NCI-H1436 treated with DMSO at 0.1 percent for 48 hours (cell line): ENCODE measurements at regions not wholly inside any gene's neighbourhood (a gene's known extent, or its start where the extent isn't known, plus 50 kb on each side); places are given as distances from the start of the nearest gene placed in this dataset.

ENCODE experiments used
- DNase-seq: peaks from one replicate; lab custom pipeline; 2025; lab: John Stamatoyannopoulos, UW

GRCh38 chr16:49127103-49127502, 154.5 kb downstream of the CBLN1 start:
- no peak for DNase-seq

- no peak for DNase-seq
These were observed 160.0 kb downstream of the CBLN1 start for GRCh38 chr16:49121636-49122035.

DNA sequence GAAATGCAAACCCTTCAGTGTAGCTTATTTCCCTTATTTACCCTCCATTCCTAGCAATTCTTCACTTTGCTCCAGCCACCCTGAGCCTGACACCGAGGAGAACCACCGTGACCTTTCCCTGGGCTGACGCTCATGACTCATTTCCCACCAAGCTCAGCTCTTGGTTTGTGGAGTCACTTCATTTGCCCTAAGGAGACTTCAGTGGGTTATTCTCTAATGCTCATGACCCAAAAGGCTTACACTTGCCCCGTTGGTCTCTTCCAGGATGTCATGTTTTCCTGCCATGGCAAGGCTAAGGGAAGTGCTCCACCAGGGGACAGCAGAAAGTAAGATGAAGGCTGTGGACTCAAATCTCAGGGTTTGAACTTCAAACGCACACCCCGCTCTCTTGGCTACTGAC, 161.0 kb downstream of the CBLN1 start:
- no peak for DNase-seq

DNA sequence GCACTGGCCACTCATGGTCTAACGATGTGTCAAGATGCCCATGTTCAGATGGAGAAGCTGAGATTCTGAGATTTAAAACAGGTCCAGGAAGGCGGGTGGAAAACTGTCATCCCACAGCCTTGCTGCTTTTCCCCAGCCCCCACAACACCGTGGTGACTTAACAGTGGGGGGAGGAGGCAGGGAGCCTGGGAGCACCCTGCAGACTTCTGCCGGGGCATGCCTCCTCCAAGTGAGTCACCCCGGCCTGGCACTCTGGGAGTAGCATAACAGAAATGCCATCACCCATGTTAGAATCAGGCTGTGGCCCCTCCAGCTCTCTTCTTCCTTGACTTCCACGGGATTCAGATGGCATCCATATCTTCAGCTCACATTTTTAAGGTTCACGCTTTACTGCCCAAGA, 164.8 kb downstream of the CBLN1 start:
- no peak for DNase-seq

DNA sequence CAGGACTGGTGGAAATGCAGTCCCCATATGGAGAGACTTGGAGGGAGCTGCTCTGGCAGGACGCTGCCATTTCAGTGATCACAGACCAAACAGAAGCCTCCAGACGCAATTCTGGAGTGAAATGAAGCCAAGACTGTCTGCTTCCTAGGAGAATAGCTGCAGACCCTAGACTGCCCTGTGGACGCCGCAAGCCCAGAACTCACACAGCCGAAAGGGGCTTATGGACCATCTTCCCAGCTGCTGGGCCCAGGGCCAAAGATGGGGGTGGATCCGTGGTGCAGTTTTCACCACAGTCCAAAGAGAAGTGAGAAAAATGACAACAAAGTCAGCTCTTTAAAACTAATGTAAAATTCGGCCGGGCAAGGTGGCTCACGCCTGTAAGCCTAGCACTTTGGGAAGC, 165.7 kb downstream of the CBLN1 start:
- DNase-seq, result no peak

GRCh38 chr16:49112754-49113153, 168.9 kb downstream of the CBLN1 start:
- DNase-seq, result no peak

GRCh38 chr16:49111351-49111750, 170.3 kb downstream of the CBLN1 start:
- DNase-seq, result no peak

GRCh38 chr16:49108611-49109010, 173.0 kb downstream of the CBLN1 start:
- no peak for DNase-seq

- no peak for DNase-seq
These were observed 178.3 kb downstream of the CBLN1 start for GRCh38 chr16:49103298-49103697.

DNA sequence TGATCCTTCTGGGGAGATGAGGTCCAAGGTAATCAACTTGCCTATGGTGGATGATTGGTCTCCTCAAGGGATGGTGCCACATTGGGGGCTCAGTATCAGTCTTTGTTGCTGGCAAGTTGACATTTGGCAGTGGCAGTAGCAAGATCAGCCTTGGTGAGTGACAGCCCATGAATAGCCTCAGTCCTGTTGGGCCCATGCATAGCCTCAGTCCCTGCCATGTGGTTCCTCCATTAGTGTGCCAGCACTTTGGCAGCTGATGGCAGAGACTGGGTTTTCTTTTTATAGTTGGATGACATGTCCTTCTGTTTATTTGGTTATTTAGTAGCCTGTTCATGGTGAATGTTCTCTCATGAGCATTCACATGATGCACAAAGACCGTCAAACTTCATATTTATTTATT, 179.6 kb downstream of the CBLN1 start:
- DNase-seq, result no peak

GRCh38 chr16:49100366-49100765, 181.3 kb downstream of the CBLN1 start:
- DNase-seq, result no peak

DNA sequence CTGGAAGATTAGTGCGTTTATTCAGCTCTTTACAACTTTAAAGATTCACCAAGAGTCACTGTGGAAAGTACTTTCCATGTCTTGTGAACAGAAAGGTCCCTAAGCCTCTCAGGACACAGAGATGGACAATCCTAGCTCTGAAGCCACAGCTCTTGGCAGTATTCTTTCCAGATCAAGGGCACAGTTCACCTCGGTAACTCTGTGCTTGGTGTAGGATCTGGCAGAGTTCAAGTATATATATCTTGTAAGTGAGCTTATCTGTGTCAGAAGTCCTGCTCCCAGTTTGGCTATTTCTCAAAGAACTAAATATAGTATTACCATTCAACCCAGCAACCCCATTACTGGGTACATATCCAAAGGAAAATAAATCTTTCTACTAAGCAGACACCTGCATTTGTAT, 183.7 kb downstream of the CBLN1 start:
- no peak for DNase-seq

- no peak for DNase-seq
These were observed 185.3 kb downstream of the CBLN1 start for GRCh38 chr16:49096176-49096945.

GRCh38 chr16:49095539-49095938, 186.1 kb downstream of the CBLN1 start:
- no peak for DNase-seq

- no peak for DNase-seq
These were observed 187.2 kb downstream of the CBLN1 start for GRCh38 chr16:49094471-49094870.

- DNase-seq, result no peak
These were observed 187.7 kb downstream of the CBLN1 start for GRCh38 chr16:49093939-49094338.

DNA sequence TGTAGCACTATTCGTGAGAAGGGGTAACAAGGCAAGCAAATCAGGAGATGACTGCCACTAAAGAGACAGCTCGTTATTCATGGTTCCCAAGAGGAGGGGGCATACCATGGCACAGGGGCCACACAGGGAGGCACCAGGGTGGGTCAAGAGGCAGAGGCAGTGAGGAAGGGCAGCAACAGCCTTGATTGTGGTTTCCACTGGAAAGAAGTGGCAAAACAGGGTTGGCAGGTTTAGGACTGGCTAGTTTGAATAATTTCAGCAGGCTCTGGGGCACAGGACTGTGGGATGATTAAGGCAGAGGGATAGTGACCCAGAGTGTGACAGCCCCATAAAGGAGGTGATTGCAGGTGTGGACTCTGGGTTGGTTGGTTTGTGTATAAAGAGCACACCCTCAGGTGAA, 188.9 kb downstream of the CBLN1 start:
- DNase-seq, result no peak

- DNase-seq, result no peak
These were observed 192.1 kb downstream of the CBLN1 start for GRCh38 chr16:49089533-49089932.

DNA sequence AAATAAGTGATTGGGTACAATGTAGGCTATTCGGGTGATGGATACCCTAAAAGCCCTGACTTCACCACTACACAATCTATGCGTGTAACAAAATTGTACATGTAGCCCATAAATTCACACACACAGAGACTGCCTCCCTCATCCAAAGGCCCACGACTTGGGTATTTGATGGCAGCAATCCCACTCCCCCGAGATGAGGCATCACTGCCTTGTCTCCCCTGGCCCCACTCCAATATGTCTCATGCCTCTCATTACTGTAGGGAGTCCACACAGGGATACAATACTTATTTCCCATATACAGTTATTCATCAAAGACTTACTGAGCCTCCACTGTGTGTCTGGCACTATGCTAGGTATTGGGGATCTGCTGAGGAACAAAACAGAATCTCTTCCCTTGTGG, 192.6 kb downstream of the CBLN1 start:
- DNase-seq, result no peak

DNA sequence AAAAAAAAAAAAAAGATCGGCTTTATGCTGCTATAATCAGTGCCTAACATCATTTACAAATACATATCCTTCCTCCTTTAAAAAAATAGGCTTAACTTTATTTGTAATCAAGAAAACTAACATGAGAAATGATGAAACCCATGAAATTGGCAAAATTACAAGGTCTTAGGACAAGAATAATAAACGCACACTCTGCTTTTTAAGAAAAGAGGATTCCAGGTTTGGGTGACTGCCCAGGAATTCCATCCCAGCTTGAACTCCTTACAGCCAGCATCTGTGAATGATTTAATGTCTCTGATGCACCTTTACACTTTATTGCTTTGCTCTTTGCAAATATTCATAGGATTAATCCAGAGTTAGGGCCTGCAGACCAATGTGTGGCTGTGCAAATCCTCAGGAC, 196.0 kb downstream of the CBLN1 start:
- no peak for DNase-seq

GRCh38 chr16:49084628-49085390, 196.8 kb downstream of the CBLN1 start:
- no peak for DNase-seq

DNA sequence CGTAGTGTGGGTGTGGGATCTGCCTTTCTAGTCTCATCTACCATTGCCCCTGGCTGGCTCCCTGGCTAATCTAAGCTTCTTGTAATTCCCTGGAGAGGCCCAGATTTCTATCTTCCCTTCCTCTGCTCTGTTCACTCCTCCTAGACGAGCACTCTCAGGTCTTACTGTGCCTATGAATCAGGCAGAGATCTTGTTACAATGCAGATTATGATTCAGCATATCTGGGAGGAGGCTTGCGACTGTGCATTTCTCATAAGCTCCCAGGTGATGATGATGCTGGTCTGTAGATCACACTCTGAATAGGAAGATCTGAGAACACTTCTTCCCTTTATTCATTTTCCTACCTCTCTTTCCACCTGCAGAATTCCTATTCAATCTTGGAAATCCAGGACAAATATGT, 200.1 kb downstream of the CBLN1 start:
- DNase-seq, result peak; percentile 11

DNA sequence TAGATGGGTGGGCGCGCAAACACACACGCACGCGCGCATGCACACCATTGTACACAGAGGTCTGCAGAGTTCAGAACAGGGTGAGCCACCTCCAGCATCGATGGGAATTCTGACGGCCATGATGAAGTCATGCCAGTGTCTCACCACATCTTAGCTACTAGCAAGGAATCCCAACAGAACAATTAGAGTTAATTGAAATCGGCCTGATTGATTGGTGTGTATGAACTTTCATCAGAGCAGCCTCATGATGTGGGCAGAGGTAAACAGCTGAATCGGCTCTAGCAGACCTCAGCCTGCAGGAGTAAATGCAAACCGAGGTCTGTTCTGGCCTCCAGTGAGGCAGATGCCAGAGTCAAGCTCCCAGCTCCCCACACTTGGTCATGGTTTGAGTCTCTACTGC, 200.6 kb downstream of the CBLN1 start:
- no peak for DNase-seq

DNA sequence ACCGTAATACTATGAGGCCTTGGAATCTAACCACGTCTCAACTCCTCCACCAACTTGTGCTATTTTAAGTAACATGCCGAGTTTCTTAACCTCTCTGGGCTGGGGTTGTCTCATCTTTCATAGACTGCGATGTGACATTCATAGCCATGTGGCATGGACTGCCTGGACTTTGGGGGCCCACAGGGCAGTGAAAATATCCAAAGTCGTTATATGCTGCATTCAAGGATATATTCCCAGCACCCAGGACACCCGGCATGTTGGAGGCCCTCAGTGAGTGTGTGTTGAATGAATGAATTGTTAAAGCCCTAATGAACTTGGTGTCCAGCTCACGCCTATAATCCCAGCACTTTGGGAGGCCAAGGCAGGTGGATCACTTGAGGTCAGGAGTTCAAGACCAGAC, 203.1 kb downstream of the CBLN1 start:
- DNase-seq, result no peak
